GM13977 (cell line): ENCODE measurements at regions not wholly inside any gene's neighbourhood (a gene's known extent, or its start where the extent isn't known, plus 50 kb on each side); places are given as distances from the start of the nearest gene placed in this dataset.

Experiments
- DNase-seq: peaks from one replicate; pipeline ENCODE4 v3.0.0; 2012; ENCODE audit warnings: low spot score
- CTCF ChIP-seq: IDR thresholded peaks from 2 replicates; pipeline ENCODE4 v1.5.1; 2012; ENCODE audit warnings: mild to moderate bottlenecking, control low read depth; ENCODE audit not compliant: insufficient read depth; ENCODE audit errors: extremely low read depth, missing control alignments
- in situ Hi-C: fragments of 300-500 bp; cut with MboI; formaldehyde crosslinking; loops from one replicate; pipeline ENCODE4 v1.12.0; 2022; ENCODE audit warnings: low sequenced_read_pairs, low pct_unique_long_range_greater_than_20kb, mixed read lengths, inconsistent platforms; ENCODE audit not compliant: unreplicated experiment

GRCh38 chr15:38196076-38196475 is 56.6 kb upstream of the SPRED1 start:
- in situ Hi-C loops = no loop called here
- no peak for TF ChIP-seq CTCF
- DNase-seq = no peak

GRCh38 chr15:38197553-38197952 is 55.1 kb upstream of the SPRED1 start:
- DNase-seq = no peak
- in situ Hi-C loops = no loop called here
- no peak for TF ChIP-seq CTCF

GRCh38 chr15:38201714-38202113 is 50.9 kb upstream of the SPRED1 start:
- no peak for DNase-seq
- TF ChIP-seq CTCF = no peak
- in situ Hi-C loops = no loop called here

- in situ Hi-C loops = no loop called here
- no peak for DNase-seq
- TF ChIP-seq CTCF = no peak
Observed at GRCh38 chr15:38202361-38202760, 50.3 kb upstream of the SPRED1 start.
